ENCODE measurements at regions not wholly inside any gene's neighbourhood (a gene's known extent, or its start where the extent isn't known, plus 50 kb on each side); places are given as distances from the start of the nearest gene placed in this dataset.
A peak's percentile ranks its signal among the peaks of the same experiment; 100 is the strongest.

GRCh38 chr20:39903806-39904465 lies 785.1 kb downstream of the MAFB start:
- no peak for DNase-seq (ENCODE audit: low read depth)

GRCh38 chr20:39899881-39900280 lies 789.2 kb downstream of the MAFB start:
- no peak for DNase-seq (ENCODE audit: low read depth)

- DNase-seq (ENCODE audit: low read depth): no peak
Measured at GRCh38 chr20:39898467-39898852, 790.6 kb downstream of the MAFB start.

GRCh38 chr20:39897781-39898466 lies 791.1 kb downstream of the MAFB start:
- no peak for DNase-seq (ENCODE audit: low read depth)

GRCh38 chr20:39897058-39897457 lies 792.0 kb downstream of the MAFB start:
- peak; percentile 69 for DNase-seq (ENCODE audit: low read depth)

GRCh38 chr20:39894067-39894466 lies 795.0 kb downstream of the MAFB start:
- no peak for DNase-seq (ENCODE audit: low read depth)

- peak; percentile 62 for DNase-seq (ENCODE audit: low read depth)
Measured at GRCh38 chr20:39893003-39893685, 795.9 kb downstream of the MAFB start.

- DNase-seq (ENCODE audit: low read depth): no peak
Measured at GRCh38 chr20:39890697-39891096, 798.3 kb downstream of the MAFB start.

- no peak for DNase-seq (ENCODE audit: low read depth)
Measured at GRCh38 chr20:39888310-39888709, 800.7 kb downstream of the MAFB start.

GRCh38 chr20:39886650-39887190 lies 802.3 kb downstream of the MAFB start:
- DNase-seq (ENCODE audit: low read depth): no peak

GRCh38 chr20:39885975-39886649 lies 802.9 kb downstream of the MAFB start:
- DNase-seq (ENCODE audit: low read depth): peak; percentile 75

- no peak for DNase-seq (ENCODE audit: low read depth)
Measured at GRCh38 chr20:39882806-39883205, 806.2 kb downstream of the MAFB start.

GRCh38 chr20:39880890-39881289 lies 808.1 kb downstream of the MAFB start:
- no peak for DNase-seq (ENCODE audit: low read depth)

- no peak for DNase-seq (ENCODE audit: low read depth)
Measured at GRCh38 chr20:39879296-39879695, 809.7 kb downstream of the MAFB start.

- no peak for DNase-seq (ENCODE audit: low read depth)
Measured at GRCh38 chr20:39878809-39879208, 810.2 kb downstream of the MAFB start.

GRCh38 chr20:39878320-39878719 lies 810.7 kb downstream of the MAFB start:
- no peak for DNase-seq (ENCODE audit: low read depth)

GRCh38 chr20:39877788-39878187 lies 811.2 kb downstream of the MAFB start:
- DNase-seq (ENCODE audit: low read depth): no peak

GRCh38 chr20:39876976-39877635 lies 811.9 kb downstream of the MAFB start:
- DNase-seq (ENCODE audit: low read depth): no peak

GRCh38 chr20:39875492-39876110 lies 813.4 kb downstream of the MAFB start:
- no peak for DNase-seq (ENCODE audit: low read depth)

- peak; percentile 81 for DNase-seq (ENCODE audit: low read depth)
Measured at GRCh38 chr20:39874049-39874893, 814.8 kb downstream of the MAFB start.

Data from fibroblast of the conjunctiva (primary cell).